OCI-LY1 (cell line): ENCODE measurements at regions not wholly inside any gene's neighbourhood (a gene's known extent, or its start where the extent isn't known, plus 50 kb on each side); places are given as distances from the start of the nearest gene placed in this dataset.

Source experiments
- H2AFZ ChIP-seq: fragments of 200-600 bp; sonication (generic), shearing (Covaris generic); 2 replicates; pipeline ENCODE4 v1.6.0; 2014; ENCODE audit warnings: antibody characterized with exemption, mild to moderate bottlenecking, low read length
- H3F3A ChIP-seq: fragments of 200-600 bp; sonication (generic), shearing (Covaris generic); 2 replicates; pipeline ENCODE4 v1.6.0; 2014; ENCODE audit warnings: mild to moderate bottlenecking, antibody characterized with exemption, low read length, moderate library complexity; ENCODE audit not compliant: insufficient read depth
- H3K27ac ChIP-seq: fragments of 200-600 bp; sonication (generic); 2 replicates; pipeline ENCODE4 v1.5.1; 2014; ENCODE audit warnings: low read length, mixed run types, mild to moderate bottlenecking, low read depth; ENCODE audit not compliant: poor library complexity, severe bottlenecking
- H3K27me3 ChIP-seq: fragments of 200-600 bp; sonication (generic); 2 replicates; pipeline ENCODE4 v1.6.0; 2014; ENCODE audit warnings: antibody characterized with exemption, mild to moderate bottlenecking, low read length, moderate library complexity; ENCODE audit not compliant: insufficient read depth
- H3K36me3 ChIP-seq: fragments of 200-600 bp; sonication (generic); 2 replicates; pipeline ENCODE4 v1.6.1; 2014; ENCODE audit warnings: mild to moderate bottlenecking, antibody characterized with exemption, low read length, moderate library complexity, mixed read lengths; ENCODE audit not compliant: insufficient read depth
- H3K4me1 ChIP-seq: fragments of 200-600 bp; sonication (generic); 2 replicates; pipeline ENCODE4 v1.5.1; 2014; ENCODE audit warnings: mild to moderate bottlenecking, low read length, moderate library complexity; ENCODE audit not compliant: insufficient read depth, severe bottlenecking
- H3K4me2 ChIP-seq: fragments of 200-600 bp; sonication (generic), shearing (Covaris generic); 2 replicates; pipeline ENCODE4 v1.6.1; 2014; ENCODE audit warnings: low read length
- H3K4me3 ChIP-seq: fragments of 200-600 bp; sonication (generic); 2 replicates; pipeline ENCODE4 v1.5.1; 2014; ENCODE audit warnings: low read length, low read depth, mild to moderate bottlenecking, mixed read lengths; ENCODE audit not compliant: poor library complexity, severe bottlenecking
- H3K79me2 ChIP-seq: fragments of 200-600 bp; shearing (Covaris generic); 2 replicates; pipeline ENCODE4 v1.6.1; 2016; ENCODE audit warnings: mixed run types, low read length, mixed read lengths; ENCODE audit not compliant: insufficient read depth
- H3K9ac ChIP-seq: fragments of 200-600 bp; sonication (generic), shearing (Covaris generic); 2 replicates; pipeline ENCODE4 v1.6.1; 2014; ENCODE audit warnings: mild to moderate bottlenecking, low read length, mixed read lengths
- H3K9me2 ChIP-seq: fragments of 200-600 bp; sonication (generic), shearing (Covaris generic); 2 replicates; pipeline ENCODE4 v1.6.1; 2014; ENCODE audit warnings: low read depth, mild to moderate bottlenecking, low read length, mixed read lengths
- H3K9me3 ChIP-seq: fragments of 200-600 bp; shearing (Covaris generic); 2 replicates; pipeline ENCODE4 v1.6.1; 2014; ENCODE audit warnings: low read length, mixed read lengths
- H4K20me1 ChIP-seq: fragments of 200-600 bp; sonication (generic), shearing (Covaris generic); 2 replicates; pipeline ENCODE4 v1.6.0; 2016; ENCODE audit warnings: mild to moderate bottlenecking, low read length; ENCODE audit not compliant: insufficient read depth
- EZH2 ChIP-seq: fragments of 200-600 bp; sonication (generic), shearing (Covaris generic); IDR thresholded peaks from 2 replicates; pipeline ENCODE4 v1.8.0; 2017; ENCODE audit warnings: borderline replicate concordance, mixed run types, mild to moderate bottlenecking, antibody characterized with exemption, low read length, moderate library complexity, mixed read lengths
- TF ChIP-seq, protein P1 (sequence below): fragments of 200-600 bp; sonication (generic), shearing (Covaris generic); IDR thresholded peaks from 2 replicates; pipeline ENCODE4 v1.5.1; 2017; ENCODE audit warnings: mild to moderate bottlenecking, antibody characterized with exemption, low read length, moderate library complexity, mixed read lengths

GRCh38 chr13:88235441-88235840, 564.3 kb downstream of the SLITRK5 start:
- TF ChIP-seq, protein P1, sequence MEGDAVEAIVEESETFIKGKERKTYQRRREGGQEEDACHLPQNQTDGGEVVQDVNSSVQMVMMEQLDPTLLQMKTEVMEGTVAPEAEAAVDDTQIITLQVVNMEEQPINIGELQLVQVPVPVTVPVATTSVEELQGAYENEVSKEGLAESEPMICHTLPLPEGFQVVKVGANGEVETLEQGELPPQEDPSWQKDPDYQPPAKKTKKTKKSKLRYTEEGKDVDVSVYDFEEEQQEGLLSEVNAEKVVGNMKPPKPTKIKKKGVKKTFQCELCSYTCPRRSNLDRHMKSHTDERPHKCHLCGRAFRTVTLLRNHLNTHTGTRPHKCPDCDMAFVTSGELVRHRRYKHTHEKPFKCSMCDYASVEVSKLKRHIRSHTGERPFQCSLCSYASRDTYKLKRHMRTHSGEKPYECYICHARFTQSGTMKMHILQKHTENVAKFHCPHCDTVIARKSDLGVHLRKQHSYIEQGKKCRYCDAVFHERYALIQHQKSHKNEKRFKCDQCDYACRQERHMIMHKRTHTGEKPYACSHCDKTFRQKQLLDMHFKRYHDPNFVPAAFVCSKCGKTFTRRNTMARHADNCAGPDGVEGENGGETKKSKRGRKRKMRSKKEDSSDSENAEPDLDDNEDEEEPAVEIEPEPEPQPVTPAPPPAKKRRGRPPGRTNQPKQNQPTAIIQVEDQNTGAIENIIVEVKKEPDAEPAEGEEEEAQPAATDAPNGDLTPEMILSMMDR = no peak
- no peak for TF ChIP-seq EZH2
- H3K27me3 ChIP-seq = no peaks in the 10 kb centered on the region
- no peaks in the 10 kb centered on the region for H3K4me1 ChIP-seq

DNA sequence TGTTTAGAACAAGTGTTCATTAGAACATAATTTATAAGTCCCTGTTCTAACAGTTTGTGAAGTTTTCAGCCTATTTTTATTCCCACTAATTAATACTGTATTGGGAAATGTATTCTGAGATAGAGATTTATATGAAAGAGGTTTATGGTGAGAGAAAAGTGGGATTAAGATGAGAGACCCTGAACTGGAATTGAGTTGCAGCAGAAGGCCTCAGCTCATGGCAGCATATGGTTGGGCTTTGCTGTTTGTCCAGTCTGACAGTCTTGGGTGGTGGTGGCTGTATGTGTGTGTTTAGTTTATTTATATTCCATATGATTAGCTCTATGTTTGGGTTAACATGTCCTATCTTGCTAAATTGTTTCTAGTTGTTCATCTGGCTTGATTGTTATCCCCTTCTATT, 575.1 kb downstream of the SLITRK5 start:
- no peaks in the 10 kb centered on the region for H3K9me2 ChIP-seq
- H3K27me3 ChIP-seq = no peaks in the 10 kb centered on the region
- H3K9me3 ChIP-seq = no peaks in the 10 kb centered on the region
- H3F3A ChIP-seq = no peaks in the 10 kb centered on the region
- no peak for TF ChIP-seq EZH2
- TF ChIP-seq, protein P1 = no peak
- H3K27ac ChIP-seq = no peak overlapping the region
- H3K79me2 ChIP-seq = no peaks in the 10 kb centered on the region
- no peak overlapping the region for H3K9ac ChIP-seq
- no peak overlapping the region for H3K4me3 ChIP-seq
- H3K4me2 ChIP-seq = no peak overlapping the region
- H2AFZ ChIP-seq = no peak overlapping the region
- no peaks in the 10 kb centered on the region for H4K20me1 ChIP-seq
- no peaks in the 10 kb centered on the region for H3K4me1 ChIP-seq
- H3K36me3 ChIP-seq = no peaks in the 10 kb centered on the region

More at GRCh38 chr13:88235441-88235840, 564.3 kb downstream of the SLITRK5 start:
- Histone ChIP-seq H3F3A (no peaks in the 10 kb centered on the region), H3K9me2 (no peaks in the 10 kb centered on the region), H3K36me3 (no peaks in the 10 kb centered on the region), H2AFZ (no peak overlapping the region), H3K9me3 (no peaks in the 10 kb centered on the region), H3K9ac (no peak overlapping the region), H3K27ac (no peak overlapping the region), H3K4me3 (no peak overlapping the region), H4K20me1 (no peaks in the 10 kb centered on the region), H3K79me2 (no peaks in the 10 kb centered on the region), H3K4me2 (no peak overlapping the region)

DNA sequence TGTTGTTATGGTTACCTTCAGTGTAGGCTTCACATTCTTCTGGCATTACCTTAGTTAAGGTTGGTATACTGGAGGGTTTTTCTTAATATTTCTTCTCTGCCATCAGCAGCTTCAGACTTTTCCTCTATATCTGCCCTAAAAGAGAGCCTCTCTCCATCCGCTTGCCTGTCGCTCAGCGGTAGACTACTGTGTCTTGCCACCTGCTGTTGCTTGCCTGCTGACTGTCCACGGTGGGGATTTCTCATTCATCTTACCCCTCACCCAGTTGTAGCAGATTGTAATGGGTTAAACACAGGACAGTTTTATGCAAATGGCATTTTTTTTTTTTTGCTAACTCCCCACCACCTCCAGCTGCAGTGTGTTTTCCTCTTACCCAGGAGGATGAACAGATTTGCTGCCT, 577.2 kb downstream of the SLITRK5 start:
- Histone ChIP-seq H3K36me3 (no peaks in the 10 kb centered on the region), H3K4me3 (no peak overlapping the region), H3K79me2 (no peaks in the 10 kb centered on the region), H2AFZ (no peak overlapping the region), H3K9me2 (no peaks in the 10 kb centered on the region; the same call in 1 of the 2 replicates), H3K9me3 (no peaks in the 10 kb centered on the region), H3K9ac (no peak overlapping the region), H3K4me1 (no peaks in the 10 kb centered on the region), H3K27ac (no peak overlapping the region), H3F3A (no peaks in the 10 kb centered on the region), H4K20me1 (no peaks in the 10 kb centered on the region), H3K27me3 (no peaks in the 10 kb centered on the region), H3K4me2 (no peak overlapping the region)
- no peak for TF ChIP-seq EZH2
- TF ChIP-seq, protein P1 = no peak
